SK-N-SH treated with all-trans-retinoic acid at 6 μM for 48 hours (cell line): ENCODE measurements at regions not wholly inside any gene's neighbourhood (a gene's known extent, or its start where the extent isn't known, plus 50 kb on each side); places are given as distances from the start of the nearest gene placed in this dataset.

Experiments used
- ATAC-seq: fragments of 200-7000 bp; cut with Tn5 transposase; 3 replicates; pipeline ENCODE4 v1.9.1; 2020; ENCODE audit warnings: mild to moderate bottlenecking, moderate library complexity
- ARNTL ChIP-seq: fragments of 450-650 bp; formaldehyde crosslinking; IDR thresholded peaks from 2 replicates; pipeline ENCODE4 v1.5.0; 2020; ENCODE audit warnings: low read depth, mild to moderate bottlenecking, moderate library complexity, borderline replicate concordance
- BACH2 ChIP-seq: fragments of 250-450 bp; sonication (Bioruptor Pico); IDR thresholded peaks from 2 replicates; pipeline ENCODE4 v1.9.0; 2021; ENCODE audit warnings: mild to moderate bottlenecking, borderline replicate concordance
- CREB5 ChIP-seq: fragments of 250-450 bp; sonication (Bioruptor Pico); IDR thresholded peaks from 2 replicates; pipeline ENCODE4 v1.5.1; 2020; ENCODE audit warnings: low read depth, mild to moderate bottlenecking, moderate library complexity
- CSDC2 ChIP-seq: fragments of 250-450 bp; sonication (Bioruptor Pico); IDR thresholded peaks from 2 replicates; pipeline ENCODE4 v1.5.0; 2020; ENCODE audit warnings: mild to moderate bottlenecking, moderate library complexity
- CSRNP3 ChIP-seq: fragments of 250-450 bp; sonication (Bioruptor Pico); IDR thresholded peaks from 2 replicates; pipeline ENCODE4 v1.5.1; 2021; ENCODE audit warnings: mild to moderate bottlenecking, moderate library complexity
- ESRRG ChIP-seq: fragments of 250-450 bp; sonication (Bioruptor Pico); IDR thresholded peaks from 2 replicates; pipeline ENCODE4 v1.6.1; 2021; ENCODE audit warnings: mild to moderate bottlenecking
- ISL1 ChIP-seq: fragments of 250-450 bp; sonication (Bioruptor Pico); IDR thresholded peaks from 2 replicates; pipeline ENCODE4 v2.1.2; 2022; ENCODE audit warnings: mild to moderate bottlenecking, moderate library complexity
- OSR1 ChIP-seq: fragments of 250-450 bp; sonication (Bioruptor Pico); IDR thresholded peaks from 2 replicates; pipeline ENCODE4 v1.8.0; 2022; ENCODE audit warnings: moderate library complexity, mild to moderate bottlenecking, inconsistent platforms
- PATZ1 ChIP-seq: fragments of 250-450 bp; sonication (Bioruptor Pico); IDR thresholded peaks from 2 replicates; pipeline ENCODE4 v1.8.0; 2020; ENCODE audit warnings: mild to moderate bottlenecking, moderate library complexity, borderline replicate concordance
- POU6F1 ChIP-seq: fragments of 250-450 bp; sonication (Bioruptor Pico); IDR thresholded peaks from 2 replicates; pipeline ENCODE4 v1.8.0; 2021; ENCODE audit warnings: low read depth, mild to moderate bottlenecking, moderate library complexity, borderline replicate concordance
- PPARA ChIP-seq: fragments of 250-450 bp; sonication (Bioruptor Pico); IDR thresholded peaks from 2 replicates; pipeline ENCODE4 v1.5.0; 2020; ENCODE audit warnings: mild to moderate bottlenecking, borderline replicate concordance
- RARB ChIP-seq: fragments of 250-450 bp; sonication (Bioruptor Pico); IDR thresholded peaks from 2 replicates; pipeline ENCODE4 v1.8.0; 2021; ENCODE audit warnings: mild to moderate bottlenecking, moderate library complexity
- SNAI2 ChIP-seq: fragments of 250-450 bp; sonication (Bioruptor Pico); IDR thresholded peaks from 2 replicates; pipeline ENCODE4 v1.5.0; 2020; ENCODE audit warnings: mild to moderate bottlenecking, moderate library complexity
- TCF4 ChIP-seq: fragments of 250-450 bp; sonication (Bioruptor Pico); IDR thresholded peaks from 2 replicates; pipeline ENCODE4 v1.8.0; 2021; ENCODE audit warnings: mild to moderate bottlenecking, moderate library complexity, borderline replicate concordance
- TOX ChIP-seq: fragments of 250-450 bp; sonication (Bioruptor Pico); IDR thresholded peaks from 2 replicates; pipeline ENCODE4 v1.8.0; 2021; ENCODE audit warnings: mild to moderate bottlenecking, moderate library complexity, borderline replicate concordance
- TSHZ2 ChIP-seq: fragments of 250-450 bp; sonication (Bioruptor Pico); IDR thresholded peaks from 2 replicates; pipeline ENCODE4 v1.5.0; 2020; ENCODE audit warnings: mild to moderate bottlenecking, moderate library complexity
- ZC3H10 ChIP-seq: fragments of 250-450 bp; sonication (Bioruptor Pico); IDR thresholded peaks from 2 replicates; pipeline ENCODE4 v1.5.1; 2021; ENCODE audit warnings: mild to moderate bottlenecking, moderate library complexity
- ZFP3 ChIP-seq: fragments of 250-450 bp; sonication (Bioruptor Pico); IDR thresholded peaks from 2 replicates; pipeline ENCODE4 v1.5.0; 2020; ENCODE audit warnings: mild to moderate bottlenecking, moderate library complexity
- ZFP30 ChIP-seq: fragments of 450-650 bp; formaldehyde crosslinking; IDR thresholded peaks from 2 replicates; pipeline ENCODE4 v1.5.0; 2022; ENCODE audit warnings: mild to moderate bottlenecking, moderate library complexity
- ZNF8 ChIP-seq: fragments of 450-650 bp; formaldehyde crosslinking; IDR thresholded peaks from 2 replicates; pipeline ENCODE4 v1.5.0; 2020; ENCODE audit warnings: mild to moderate bottlenecking, moderate library complexity

- TF ChIP-seq ISL1 (CRISPR knock-in tag) (no peak), RARB (CRISPR knock-in tag) (no peak), ZFP3 (CRISPR knock-in tag) (no peak), CSDC2 (CRISPR knock-in tag) (no peak), BACH2 (CRISPR knock-in tag) (no peak), ESRRG (no peak), TCF4 (CRISPR knock-in tag) (no peak), CSRNP3 (no peak)
- no peak for ATAC-seq
Measured at GRCh38 chr7:57308631-57309408, 141.2 kb upstream of the ZNF716 start.

GRCh38 chr7:57327081-57327480, 122.9 kb upstream of the ZNF716 start:
- no peak for ATAC-seq
- no peak for TF ChIP-seq RARB (CRISPR knock-in tag)
- no peak for TF ChIP-seq ZNF8 (CRISPR knock-in tag)
- no peak for TF ChIP-seq CSRNP3
- no peak for TF ChIP-seq POU6F1 (CRISPR knock-in tag)
- no peak for TF ChIP-seq SNAI2 (CRISPR knock-in tag)
- no peak for TF ChIP-seq CSDC2 (CRISPR knock-in tag)
- no peak for TF ChIP-seq ZFP3 (CRISPR knock-in tag)
- TF ChIP-seq ZFP30 (CRISPR knock-in tag) = no peak
- no peak for TF ChIP-seq CREB5 (CRISPR knock-in tag)
- no peak for TF ChIP-seq TSHZ2 (CRISPR knock-in tag)
- TF ChIP-seq ISL1 (CRISPR knock-in tag) = no peak
- TF ChIP-seq BACH2 (CRISPR knock-in tag) = no peak
- TF ChIP-seq PPARA (CRISPR knock-in tag) = no peak
- TF ChIP-seq OSR1 = no peak

- no peak for TF ChIP-seq OSR1
- no peak for TF ChIP-seq CREB5 (CRISPR knock-in tag)
- no peak for TF ChIP-seq CSRNP3
- no peak for TF ChIP-seq ARNTL
- TF ChIP-seq ZFP30 (CRISPR knock-in tag) = no peak
- no peak for TF ChIP-seq PATZ1 (CRISPR knock-in tag)
- no peak for TF ChIP-seq ZC3H10 (CRISPR knock-in tag)
- TF ChIP-seq TOX (CRISPR knock-in tag) = no peak
- TF ChIP-seq ZFP3 (CRISPR knock-in tag) = no peak
- no peak for TF ChIP-seq POU6F1 (CRISPR knock-in tag)
- no peak for ATAC-seq
Measured at GRCh38 chr7:57328457-57328856, 121.5 kb upstream of the ZNF716 start.
